Muscle of arm (tissue), 1 donor: ENCODE measurements at regions not wholly inside any gene's neighbourhood (a gene's known extent, or its start where the extent isn't known, plus 50 kb on each side); places are given as distances from the start of the nearest gene placed in this dataset.

Experiments
- DNase-seq: peaks from one replicate; pipeline ENCODE4 v3.0.0-alpha.2; 2013

GRCh38 chr12:76259106-76259505 is 89.1 kb downstream of the BBS10 start:
- DNase-seq, result no peak

DNA sequence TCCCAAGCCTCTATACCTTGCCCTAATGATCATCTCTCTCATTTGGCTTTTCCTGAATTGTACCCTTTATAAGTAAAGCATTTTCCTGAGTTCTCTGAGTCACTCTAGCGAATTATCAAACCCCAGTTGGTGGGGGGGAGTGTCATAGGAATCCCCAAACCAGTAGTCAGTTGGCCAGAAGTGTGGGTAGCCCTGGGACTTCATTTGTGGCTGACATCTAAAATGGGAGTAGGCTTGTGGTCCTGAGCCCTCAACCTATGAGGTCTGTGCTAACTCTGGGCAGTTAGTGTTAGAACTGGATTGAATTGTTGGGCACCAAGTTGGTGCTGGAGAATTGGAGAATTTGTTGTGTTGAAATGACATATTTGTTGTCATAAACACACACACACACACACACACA is 91.3 kb downstream of the BBS10 start:
- DNase-seq, result no peak

- no peak for DNase-seq
These were observed 91.9 kb downstream of the BBS10 start for GRCh38 chr12:76256321-76256720.

- no peak for DNase-seq
These were observed 92.5 kb downstream of the BBS10 start for GRCh38 chr12:76255692-76256091.

- DNase-seq, result no peak
These were observed 92.9 kb downstream of the BBS10 start for GRCh38 chr12:76255281-76255680.

GRCh38 chr12:76252031-76252430 is 96.2 kb downstream of the BBS10 start:
- no peak for DNase-seq

DNA sequence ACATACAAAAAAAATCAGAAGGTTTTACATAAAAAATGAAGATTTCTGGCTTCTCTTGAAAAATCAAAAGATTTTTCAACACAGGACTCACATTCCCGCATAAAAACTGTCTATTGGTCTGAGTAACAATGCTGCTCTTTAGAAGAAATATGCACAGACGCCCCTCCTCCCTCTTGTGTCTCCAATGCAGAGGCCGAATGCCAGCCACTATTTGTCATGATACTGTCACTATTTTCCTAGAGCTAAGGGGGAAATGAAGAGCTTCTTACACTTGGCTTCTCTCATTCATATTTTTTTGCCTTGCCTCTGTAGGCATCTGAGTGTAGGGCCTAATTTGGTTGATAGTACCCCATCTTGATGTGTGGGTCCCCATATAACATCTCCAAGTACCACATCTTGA is 98.0 kb downstream of the BBS10 start:
- DNase-seq, result no peak

DNA sequence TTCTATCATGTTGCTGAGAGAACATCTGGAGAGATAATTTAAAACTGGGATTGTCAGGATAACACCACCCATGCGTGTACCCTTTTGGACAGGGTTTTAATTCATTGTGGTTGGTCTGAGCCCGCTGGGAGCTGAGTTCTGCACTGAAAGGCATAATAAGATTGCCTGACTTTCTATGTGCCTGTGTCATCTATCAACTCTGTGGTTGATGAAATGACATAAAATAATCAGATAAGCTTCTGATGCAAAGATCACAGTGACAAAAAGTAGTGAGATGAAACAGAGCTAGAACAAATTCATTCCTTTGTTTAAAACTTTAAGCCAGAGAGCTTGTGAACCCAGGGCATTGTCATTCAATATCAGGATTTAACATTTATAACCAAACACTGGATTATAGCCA is 98.7 kb downstream of the BBS10 start:
- no peak for DNase-seq

DNA sequence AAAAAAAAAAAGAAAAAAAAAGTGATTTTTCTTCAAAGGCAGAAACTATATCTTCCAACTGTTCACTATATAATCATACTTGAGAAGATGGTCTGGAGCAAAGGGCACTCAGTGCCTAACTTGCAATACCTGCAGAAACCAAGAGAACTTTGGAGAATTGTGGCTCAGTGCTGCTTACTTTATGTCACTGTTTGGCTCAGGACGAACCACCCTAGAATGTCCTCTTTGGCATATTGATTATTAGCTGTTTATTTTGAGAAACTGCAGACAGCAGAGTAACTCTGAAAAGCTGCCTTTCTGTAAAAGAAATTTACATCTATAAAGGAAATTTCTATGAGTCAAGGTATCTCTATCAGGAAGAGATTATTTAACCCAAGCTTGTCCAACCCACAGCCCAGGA is 100.2 kb downstream of the BBS10 start:
- DNase-seq, result no peak

DNA sequence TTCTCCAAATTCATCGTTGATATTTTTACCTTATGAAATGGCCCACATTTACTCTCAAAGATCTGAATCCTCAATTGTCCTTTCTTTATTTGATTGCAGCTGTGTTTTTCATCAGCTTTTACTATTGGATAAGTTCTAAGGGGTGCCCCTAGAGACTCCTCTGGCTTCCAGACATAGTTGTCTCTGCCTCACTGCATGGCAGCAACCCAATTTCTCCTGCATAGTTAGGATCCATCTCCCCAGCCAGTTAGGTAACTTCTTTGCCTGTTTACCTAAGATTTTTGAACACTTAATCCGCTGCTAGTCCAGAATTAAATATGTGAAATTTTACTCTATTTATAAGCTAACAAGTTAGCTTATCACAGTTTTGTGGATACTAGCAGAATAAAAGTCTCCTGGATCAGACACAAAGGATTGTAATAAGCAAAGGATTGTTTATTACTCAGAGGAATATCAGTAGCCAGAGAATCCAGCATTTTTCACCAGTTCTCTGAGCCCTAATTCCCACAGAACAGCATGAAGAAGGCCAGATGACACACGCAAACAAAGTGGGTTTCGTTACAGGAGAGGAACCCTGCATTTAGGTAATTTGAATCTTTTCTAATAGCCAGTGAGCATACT is 101.1 kb downstream of the BBS10 start:
- DNase-seq, result peak; percentile 39

DNA sequence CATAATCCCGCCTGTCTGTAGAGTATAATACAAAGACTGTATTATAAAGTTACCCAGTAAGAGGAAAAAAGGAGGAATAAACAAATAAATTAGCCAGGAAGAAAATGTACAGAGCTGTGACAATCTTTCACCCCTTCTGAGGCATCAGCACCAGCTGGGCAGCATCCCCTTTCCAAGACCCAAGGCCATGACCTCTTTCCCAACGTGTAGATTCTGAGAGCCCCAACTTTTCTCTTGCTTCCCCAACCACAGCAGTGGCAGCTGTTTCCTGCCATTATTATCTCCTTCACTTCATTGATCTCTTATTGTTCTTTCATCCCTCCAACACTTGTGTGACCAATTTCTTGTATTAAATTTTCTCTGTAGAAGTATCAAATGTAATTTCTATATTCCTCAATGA is 101.6 kb downstream of the BBS10 start:
- no peak for DNase-seq

- peak; percentile 71 for DNase-seq
These were observed 103.9 kb downstream of the BBS10 start for GRCh38 chr12:76244300-76244699.

DNA sequence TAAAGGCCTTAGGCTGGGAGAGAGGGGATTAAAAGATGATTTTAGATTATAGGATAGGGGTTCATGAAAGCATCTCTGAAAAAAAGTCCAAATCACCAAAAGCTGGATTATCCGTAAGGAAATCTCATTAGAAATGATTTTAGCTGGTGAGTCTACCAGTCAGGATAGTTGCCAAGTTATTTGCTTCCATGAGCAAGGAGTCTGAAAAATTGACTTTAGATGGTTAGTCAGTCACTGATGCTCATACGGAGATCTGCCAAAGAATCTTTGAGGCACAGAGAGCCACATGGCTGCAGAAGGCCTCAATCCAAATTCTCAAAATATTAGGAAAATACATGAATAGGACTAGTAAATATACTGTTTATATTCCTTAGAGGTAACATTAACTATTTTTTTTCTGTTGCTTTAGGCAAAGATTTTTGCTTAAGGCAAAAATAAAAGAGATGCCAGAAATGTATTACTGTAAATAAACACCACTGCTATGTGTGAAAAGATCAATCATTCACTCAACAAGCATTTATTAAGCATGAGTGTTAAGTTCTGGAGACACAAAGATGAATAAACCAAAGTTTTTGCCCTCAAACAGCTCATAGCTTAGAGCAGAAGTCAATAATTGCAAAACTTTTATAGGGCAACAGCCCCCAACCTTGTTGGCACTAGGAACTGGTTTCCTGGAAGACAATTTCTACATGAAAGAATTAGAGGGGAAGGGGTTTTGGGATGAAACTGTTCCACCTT is 105.2 kb downstream of the BBS10 start:
- no peak for DNase-seq

GRCh38 chr12:76241371-76241770 is 106.8 kb downstream of the BBS10 start:
- no peak for DNase-seq

DNA sequence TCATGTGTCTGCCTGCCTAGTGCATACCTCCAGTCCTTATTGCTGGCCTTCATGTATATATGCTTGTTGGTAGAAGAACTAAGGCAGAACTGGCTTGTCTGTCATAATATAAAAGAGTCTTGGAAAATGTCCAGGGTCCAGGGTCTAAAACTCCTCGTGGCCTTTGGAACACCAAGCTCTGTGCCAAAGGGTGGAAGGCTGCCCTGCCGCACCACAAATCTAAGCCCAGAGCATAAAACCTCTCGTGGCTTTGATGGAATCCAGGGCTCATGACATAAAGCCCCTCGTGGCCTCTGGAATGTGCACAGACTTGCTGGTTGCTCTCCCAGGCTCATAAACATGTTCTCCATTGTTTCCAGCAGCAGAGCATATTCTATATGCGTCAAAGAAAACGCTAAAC is 107.9 kb downstream of the BBS10 start:
- no peak for DNase-seq

GRCh38 chr12:76238688-76239087 is 109.5 kb downstream of the BBS10 start:
- no peak for DNase-seq

DNA sequence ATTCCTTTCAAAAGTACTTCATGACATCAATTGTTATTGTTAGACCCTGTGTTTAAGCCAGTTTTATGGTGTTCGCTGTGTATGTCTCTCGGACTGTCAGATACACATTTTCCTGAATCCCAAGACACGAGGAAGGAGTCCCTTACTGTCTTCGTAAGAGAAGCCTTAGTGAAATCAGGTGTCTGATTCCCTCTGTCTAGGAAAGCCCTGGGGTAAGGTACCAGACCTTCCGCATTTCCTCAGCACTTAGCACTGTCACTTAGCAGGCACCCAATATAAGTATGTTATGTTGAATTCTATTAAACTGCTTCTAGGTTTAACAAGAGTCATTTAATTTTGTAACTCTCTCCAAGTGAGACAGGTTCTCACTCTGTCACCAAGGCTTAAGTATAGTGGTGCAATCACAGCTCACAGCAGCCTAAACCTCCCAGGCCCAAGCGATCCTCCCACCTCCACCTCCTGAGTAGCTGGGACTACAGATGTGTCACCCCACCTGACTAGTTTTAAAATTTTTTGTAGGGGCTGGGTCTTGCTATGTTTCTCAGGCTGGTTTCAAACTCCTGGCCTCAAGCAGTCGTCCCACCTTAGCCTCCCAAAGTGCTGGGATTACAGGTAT is 111.0 kb downstream of the BBS10 start:
- no peak for DNase-seq

GRCh38 chr12:76236640-76237039 is 111.6 kb downstream of the BBS10 start:
- no peak for DNase-seq

GRCh38 chr12:76234741-76235140 is 113.5 kb downstream of the BBS10 start:
- peak; percentile 24 for DNase-seq

DNA sequence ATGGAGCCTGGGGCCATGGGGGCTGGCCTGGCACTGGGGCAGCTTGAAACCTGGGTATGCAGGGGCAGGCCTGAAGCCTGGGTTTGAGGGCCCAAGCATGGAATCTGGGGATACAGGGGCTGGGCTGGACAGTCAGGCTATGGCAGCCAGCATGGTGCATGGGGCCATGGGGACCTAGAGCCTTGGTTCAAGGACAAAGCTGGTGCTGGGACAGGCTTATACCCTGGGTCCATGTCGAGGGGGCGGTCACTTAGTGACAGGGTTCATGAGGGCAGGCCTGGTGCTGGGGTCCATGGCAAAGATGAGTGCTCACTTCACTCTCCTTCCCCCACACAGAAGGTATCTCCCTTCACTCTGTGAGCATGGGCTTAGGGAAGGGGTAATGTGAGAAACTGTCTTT is 116.2 kb downstream of the BBS10 start:
- DNase-seq, result no peak

- no peak for DNase-seq
These were observed 121.3 kb downstream of the BBS10 start for GRCh38 chr12:76226956-76227355.

DNA sequence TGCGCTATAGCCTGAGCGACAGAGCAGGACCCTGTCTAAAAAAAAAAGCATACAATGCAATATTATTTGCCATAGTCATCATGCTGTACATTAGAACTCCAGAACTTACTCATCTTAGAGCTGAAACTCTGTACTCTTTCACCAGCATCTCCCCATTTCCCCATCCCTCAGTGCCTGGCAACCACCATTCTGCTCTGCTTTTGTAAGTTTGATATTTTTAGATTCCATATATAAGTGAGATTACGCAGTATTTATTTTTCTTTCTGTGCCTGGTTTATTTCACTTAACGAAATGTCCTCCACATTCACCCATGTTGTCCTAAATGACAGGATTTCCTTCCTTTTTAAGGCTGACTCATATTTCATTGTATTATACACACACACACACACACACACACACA is 121.8 kb downstream of the BBS10 start:
- no peak for DNase-seq

DNA sequence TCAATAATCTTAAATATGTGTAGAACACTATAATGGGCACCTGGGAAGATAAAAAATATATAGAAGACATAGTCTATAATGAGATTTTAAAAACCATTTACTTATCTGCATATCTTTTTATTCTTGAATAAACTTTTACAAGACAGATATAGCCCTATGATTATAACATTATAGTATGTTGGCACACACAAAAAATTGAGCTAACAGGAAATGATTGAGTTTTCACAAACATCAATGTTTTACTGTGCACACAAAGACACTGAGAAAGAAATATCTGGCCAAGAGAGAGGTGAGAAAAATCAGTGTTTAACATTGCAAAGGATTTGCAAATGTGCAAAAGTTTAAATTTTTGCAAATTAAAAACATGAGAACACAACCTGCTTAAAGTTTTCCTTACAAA is 124.3 kb downstream of the BBS10 start:
- DNase-seq, result no peak

- DNase-seq, result no peak
These were observed 127.2 kb downstream of the BBS10 start for GRCh38 chr12:76220980-76221379.
